ENCODE measurements at regions not wholly inside any gene's neighbourhood (a gene's known extent, or its start where the extent isn't known, plus 50 kb on each side); places are given as distances from the start of the nearest gene placed in this dataset.
"Not testable (repeated sequence)": the region's sequence is repeated elsewhere in the genome, so short reads cannot be mapped to it uniquely, and the experiment has no call there.

DNA sequence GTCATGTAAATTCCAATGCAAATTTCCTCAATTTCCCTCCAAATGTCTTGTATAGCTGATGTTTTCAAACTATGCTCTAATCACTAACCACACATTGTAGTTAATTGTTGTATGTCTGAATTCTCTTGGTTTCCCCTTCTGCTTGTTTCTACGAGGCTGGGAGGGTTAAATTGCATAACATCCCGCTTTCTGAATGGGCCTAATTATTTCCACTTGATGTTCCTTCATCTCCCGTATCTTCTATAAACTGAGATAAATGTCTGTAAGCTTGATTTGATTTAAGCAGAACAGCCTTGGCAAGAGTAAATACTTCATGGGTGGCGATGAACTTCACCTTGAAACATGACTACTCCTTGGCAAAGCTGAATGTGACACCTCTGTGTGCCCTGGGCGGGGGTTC lies 72.2 kb downstream of the SERINC2 start:
- DNase-seq: no peak

GRCh38 chr1:31487143-31487542 lies 74.1 kb downstream of the SERINC2 start:
- no peak for DNase-seq

GRCh38 chr1:31487721-31488293 lies 74.8 kb downstream of the SERINC2 start:
- DNase-seq: no peak

DNA sequence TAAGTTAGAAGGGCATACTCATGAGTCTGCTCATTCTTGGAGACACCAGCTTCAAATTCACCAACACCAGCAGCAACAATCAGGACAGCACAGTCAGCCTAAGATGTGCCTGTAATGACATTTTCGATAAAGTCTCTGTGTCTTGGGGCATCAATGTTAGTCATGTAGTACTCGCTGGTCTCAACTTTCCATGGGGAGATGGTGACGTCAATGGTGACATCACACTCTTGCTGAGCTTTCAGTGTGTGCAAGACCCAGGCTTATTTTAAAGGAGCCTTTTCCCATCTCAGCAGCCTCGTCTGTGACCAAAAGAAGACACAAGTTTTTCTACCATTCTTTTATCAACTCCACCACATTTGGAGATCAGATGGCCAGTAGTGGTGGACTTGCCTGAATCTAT lies 75.5 kb downstream of the SERINC2 start:
- no peak for DNase-seq

GRCh38 chr1:31489575-31489974 lies 76.6 kb downstream of the SERINC2 start:
- DNase-seq: not testable (repeated sequence)

GRCh38 chr1:31490596-31490995 lies 77.6 kb downstream of the SERINC2 start:
- DNase-seq: not testable (repeated sequence)

- not testable (repeated sequence) for DNase-seq
Observed at GRCh38 chr1:31495351-31495750, 81.0 kb upstream of the TINAGL1 start.

DNA sequence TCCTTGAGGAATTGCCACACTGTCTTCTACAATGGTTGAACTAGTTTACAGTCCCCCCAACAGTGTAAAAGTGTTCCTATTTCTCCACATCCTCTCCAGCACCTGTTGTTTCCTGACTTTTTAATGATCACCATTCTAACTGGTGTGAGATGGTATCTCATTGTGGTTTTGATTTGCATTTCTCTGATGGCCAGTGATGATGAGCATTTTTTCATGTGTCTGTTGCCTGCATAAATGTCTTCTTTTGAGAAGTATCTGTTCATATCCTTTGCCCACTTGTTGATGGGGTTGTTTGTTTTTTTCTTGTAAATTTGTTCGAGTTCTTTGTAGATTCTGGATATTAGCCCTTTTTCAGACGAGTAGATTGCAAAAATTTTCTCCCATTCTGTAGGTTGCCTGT lies 80.5 kb upstream of the TINAGL1 start:
- not testable (repeated sequence) for DNase-seq

GRCh38 chr1:31497601-31498000 lies 78.7 kb upstream of the TINAGL1 start:
- no peak for DNase-seq

GRCh38 chr1:31498376-31499040 lies 77.8 kb upstream of the TINAGL1 start:
- DNase-seq: no peak

GRCh38 chr1:31501505-31501904 lies 74.8 kb upstream of the TINAGL1 start:
- DNase-seq: no peak

GRCh38 chr1:31502253-31502652 lies 74.1 kb upstream of the TINAGL1 start:
- DNase-seq: no peak

DNA sequence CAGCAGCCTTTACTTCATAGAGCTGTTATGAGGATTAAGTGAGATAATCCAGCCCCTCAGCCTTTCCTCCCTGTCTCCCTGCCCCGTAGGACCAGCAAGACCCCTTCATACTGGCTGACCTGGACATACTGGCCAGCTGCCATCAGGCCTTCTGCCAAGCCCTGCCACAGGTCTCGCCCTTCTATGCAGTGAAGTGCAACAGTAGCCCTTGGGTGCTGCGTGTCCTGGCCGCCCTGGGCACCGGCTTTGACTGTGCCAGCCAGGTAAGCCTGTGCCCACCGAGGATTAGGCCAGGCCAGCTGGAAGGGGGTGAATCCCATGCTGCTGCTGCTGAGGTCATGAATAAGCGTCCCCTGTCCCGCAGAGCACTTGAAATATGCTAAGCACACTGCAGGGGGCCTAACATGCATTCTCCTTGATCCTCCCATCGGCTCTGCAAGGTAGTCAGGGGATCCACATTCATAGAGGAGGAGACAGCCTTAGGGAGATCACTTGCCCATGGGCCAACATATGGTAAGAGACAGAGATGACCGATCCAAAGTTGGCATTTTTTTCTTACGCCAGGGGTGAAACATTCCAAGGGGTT lies 73.3 kb upstream of the TINAGL1 start:
- no peak for DNase-seq

GRCh38 chr1:31503570-31503969 lies 72.7 kb upstream of the TINAGL1 start:
- no peak for DNase-seq

DNA sequence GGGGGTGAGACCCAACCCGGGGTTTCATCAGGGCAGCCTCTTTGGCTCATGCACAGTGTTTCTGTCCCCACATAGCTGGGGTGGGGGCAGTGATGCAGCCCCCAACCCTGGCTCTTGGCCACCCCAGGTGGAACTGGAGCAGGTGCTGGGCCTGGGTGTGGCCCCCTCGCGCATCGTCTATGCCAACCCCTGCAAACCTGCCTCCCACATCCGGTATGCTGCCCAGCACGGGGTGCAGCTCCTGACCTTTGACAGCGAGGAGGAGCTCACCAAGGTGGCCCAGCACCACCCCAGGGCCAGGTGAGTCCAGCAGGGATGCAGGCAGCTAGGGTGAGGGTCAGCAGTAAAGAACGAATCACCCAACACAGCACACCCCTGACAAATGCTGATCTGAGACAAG lies 72.3 kb upstream of the TINAGL1 start:
- no peak for DNase-seq

DNA sequence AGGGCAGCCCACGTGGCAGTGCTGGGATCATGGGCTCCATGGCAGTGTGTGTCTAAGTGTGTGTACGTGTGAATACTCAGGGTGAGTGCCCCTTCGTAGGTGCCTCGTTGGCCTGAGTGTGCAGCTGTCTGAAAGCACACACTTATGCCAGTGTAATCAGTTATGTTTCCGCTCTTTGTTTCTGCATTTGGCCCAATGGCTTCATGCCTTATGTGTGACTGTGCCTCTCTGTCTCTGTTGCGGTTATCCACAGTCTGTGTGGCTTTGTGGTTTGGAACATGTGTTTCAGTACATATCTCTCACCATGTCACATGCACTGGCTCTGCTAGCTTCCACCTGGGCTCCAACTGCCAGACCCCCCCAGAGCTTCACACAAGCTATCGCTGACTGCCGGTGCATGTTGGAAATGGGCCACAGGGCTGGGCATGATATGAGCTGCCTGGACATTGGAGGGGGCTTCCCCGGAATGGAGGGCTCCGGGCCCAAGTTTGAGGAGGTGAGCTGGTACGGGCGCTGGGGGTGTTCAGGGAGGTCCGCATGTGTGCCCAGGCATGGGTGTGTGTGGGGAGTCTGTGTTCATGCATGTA lies 70.3 kb upstream of the TINAGL1 start:
- no peak for DNase-seq

- DNase-seq: no peak
Observed at GRCh38 chr1:31507221-31507620, 69.1 kb upstream of the TINAGL1 start.

DNA sequence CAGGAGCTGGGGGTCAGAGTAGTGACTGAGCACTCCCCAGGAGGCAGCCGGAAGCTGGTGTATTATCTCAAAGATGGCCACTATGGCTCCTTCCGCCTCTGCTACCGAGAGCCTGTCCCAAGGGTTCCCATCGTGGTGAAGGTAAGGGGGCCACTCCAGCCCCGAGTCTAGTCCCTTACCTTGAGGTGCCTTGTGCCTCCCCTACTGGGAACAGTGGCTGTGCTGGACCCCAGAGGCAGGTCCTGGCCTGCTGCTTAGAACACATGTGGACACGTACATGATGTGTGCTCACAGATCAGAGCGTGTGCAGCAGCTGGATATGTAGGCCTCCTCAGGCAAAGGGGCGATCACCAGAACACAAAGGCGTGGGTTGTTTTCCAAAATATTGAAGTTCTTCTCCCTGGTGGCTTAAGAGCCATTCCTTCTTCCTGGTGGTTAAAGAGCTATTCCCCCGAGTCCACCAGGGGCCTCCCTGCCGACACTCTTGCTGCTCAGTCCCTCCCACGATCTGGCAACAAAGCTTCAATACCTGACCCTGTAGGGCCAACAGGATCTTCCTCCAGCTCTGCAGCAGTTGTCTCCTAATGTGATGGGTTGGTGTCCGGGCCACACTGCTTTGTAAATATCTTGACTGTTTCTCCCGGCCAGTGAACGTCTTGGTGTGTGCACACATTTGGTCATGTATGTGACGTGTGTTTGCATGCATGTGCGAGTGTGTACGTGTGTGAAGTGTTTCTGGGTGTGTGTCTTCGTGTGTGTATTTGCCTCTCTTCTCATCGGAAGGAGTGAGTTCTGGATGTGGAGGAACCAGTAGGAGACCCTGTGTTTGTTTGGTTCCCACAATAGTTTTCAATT lies 68.4 kb upstream of the TINAGL1 start:
- no peak for DNase-seq

- no peak for DNase-seq
Observed at GRCh38 chr1:31509124-31510072, 66.9 kb upstream of the TINAGL1 start.

DNA sequence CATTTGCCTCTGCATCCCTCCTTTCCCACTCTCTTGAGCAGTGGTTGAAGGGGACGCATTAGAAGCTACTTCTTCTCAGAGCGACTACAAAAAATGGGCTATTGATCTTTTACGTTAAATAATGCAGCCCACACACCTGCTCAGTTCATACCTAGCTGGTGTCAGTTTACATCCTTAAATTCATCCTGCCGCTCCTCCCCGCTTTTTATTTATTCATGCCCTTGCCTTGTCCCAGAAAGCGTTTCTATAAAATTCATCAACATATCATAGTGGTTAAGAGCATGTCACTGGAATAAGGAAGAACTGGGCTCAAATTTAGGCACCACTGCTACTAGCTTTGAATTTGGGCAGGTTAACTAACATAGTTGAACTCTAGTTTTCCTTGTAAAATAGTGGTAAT lies 66.0 kb upstream of the TINAGL1 start:
- DNase-seq: peak; percentile 28

GRCh38 chr1:31510853-31511789 lies 65.2 kb upstream of the TINAGL1 start:
- DNase-seq: no peak
